Body of pancreas (tissue), 4 donors: ENCODE measurements at regions not wholly inside any gene's neighbourhood (a gene's known extent, or its start where the extent isn't known, plus 50 kb on each side); places are given as distances from the start of the nearest gene placed in this dataset.

ENCODE experiments used
- POLR2A ChIP-seq, 3 donors: fragments of 450-650 bp; IDR thresholded peaks; one replicate each; pipeline ENCODE4 v1.6.1; 2016; ENCODE audit warnings: antibody characterized with exemption in 3 of 3, mild to moderate bottlenecking in 2 of 3
- TF ChIP-seq, protein P1 (sequence below), 7 experiments: fragments of 450-650 bp in 4 of 7; fragments of 200-600 bp in 3 of 7; sonication (generic) in 3 of 7; IDR thresholded peaks; one replicate each; pipeline ENCODE4 v1.5.1; 2016 to 2019; ENCODE audit warnings: antibody characterized with exemption in 7 of 7

DNA sequence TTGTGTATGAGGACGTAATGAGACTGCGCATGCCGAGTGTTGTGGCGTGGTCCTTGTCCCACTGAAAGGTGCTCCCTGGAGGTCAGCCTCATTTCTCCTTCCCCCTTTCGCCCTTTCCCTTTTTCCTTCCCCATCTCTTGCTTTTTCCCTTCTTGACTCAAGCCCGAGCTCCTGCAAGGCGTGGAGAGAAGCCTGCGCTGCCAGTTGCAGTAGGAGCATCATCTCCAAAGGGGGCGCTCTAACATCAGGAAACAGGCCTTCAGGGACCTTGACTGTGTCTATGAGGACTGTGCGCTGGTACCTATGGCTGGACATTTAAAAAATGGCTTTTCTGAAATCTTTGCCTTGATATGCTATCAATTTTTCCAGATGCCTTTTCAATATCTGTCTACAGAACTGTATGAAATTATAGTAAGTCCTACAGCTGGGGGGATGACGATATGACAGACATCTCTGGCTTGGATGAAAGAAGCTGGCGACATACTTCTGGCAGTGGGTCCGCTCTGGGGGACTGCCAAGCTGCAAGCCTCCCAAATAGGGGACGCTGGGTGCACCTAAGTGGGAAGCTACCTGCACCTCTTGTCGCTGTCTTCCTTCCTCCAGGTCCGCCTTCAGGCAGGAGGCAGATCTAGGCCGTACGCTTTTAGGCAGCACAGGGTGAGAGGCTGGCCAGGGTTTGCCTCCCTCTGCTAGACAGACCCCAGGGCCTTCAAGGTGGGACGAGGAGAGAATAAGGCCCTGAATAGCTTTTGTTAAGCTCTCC, 96.5 kb downstream of the NXPE2 start:
- TF ChIP-seq POLR2A (IDR thresholded peaks at IDR 0.05), result no peak
- TF ChIP-seq, protein P1, sequence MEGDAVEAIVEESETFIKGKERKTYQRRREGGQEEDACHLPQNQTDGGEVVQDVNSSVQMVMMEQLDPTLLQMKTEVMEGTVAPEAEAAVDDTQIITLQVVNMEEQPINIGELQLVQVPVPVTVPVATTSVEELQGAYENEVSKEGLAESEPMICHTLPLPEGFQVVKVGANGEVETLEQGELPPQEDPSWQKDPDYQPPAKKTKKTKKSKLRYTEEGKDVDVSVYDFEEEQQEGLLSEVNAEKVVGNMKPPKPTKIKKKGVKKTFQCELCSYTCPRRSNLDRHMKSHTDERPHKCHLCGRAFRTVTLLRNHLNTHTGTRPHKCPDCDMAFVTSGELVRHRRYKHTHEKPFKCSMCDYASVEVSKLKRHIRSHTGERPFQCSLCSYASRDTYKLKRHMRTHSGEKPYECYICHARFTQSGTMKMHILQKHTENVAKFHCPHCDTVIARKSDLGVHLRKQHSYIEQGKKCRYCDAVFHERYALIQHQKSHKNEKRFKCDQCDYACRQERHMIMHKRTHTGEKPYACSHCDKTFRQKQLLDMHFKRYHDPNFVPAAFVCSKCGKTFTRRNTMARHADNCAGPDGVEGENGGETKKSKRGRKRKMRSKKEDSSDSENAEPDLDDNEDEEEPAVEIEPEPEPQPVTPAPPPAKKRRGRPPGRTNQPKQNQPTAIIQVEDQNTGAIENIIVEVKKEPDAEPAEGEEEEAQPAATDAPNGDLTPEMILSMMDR (IDR thresholded peaks at IDR 0.05), result peak in 6 of 7 experiments; percentile 13 to 41 (median 31)
